Stomach (tissue), 8 donors: ENCODE measurements at regions not wholly inside any gene's neighbourhood (a gene's known extent, or its start where the extent isn't known, plus 50 kb on each side); places are given as distances from the start of the nearest gene placed in this dataset.

ENCODE experiments used
- DNase-seq, 2 donors: peaks; one replicate each; pipeline versions ENCODE4 v3.0.0 to v3.0.0-alpha.2; 2013 to 2019
- H3K27ac ChIP-seq, 5 donors: fragments of 200-600 bp in 4 of 5; sonication (generic) in 4 of 5; one replicate each; pipeline ENCODE4 v1.5.1; 2013 to 2019; ENCODE audit warnings: mild to moderate bottlenecking in 1 of 5, moderate library complexity in 1 of 5
- H3K27me3 ChIP-seq, 3 donors: fragments of 200-600 bp; sonication (generic); one replicate each; pipeline ENCODE4 v1.5.1; 2017 to 2019; ENCODE audit warnings: mixed run types in 1 of 3
- H3K36me3 ChIP-seq, 4 donors: fragments of 200-600 bp; sonication (generic); 1 replicate in 3 of 4; 2 replicates in 1 of 4; pipeline ENCODE4 v1.5.1; 2016 to 2019
- H3K4me1 ChIP-seq, 4 donors: fragments of 200-600 bp; sonication (generic); one replicate each; pipeline ENCODE4 v1.5.1; 2016 to 2019
- H3K4me3 ChIP-seq, 4 donors: fragments of 200-600 bp; sonication (generic) in 3 of 4; one replicate each; pipeline ENCODE4 v1.5.1; 2016 to 2019; ENCODE audit warnings: mild to moderate bottlenecking in 1 of 4
- H3K9me3 ChIP-seq, 4 donors: fragments of 200-600 bp; sonication (generic); one replicate each; pipeline ENCODE4 v1.5.1; 2016 to 2019
- CTCF ChIP-seq, 7 experiments: fragments of 450-650 bp in 4 of 7; fragments of 200-600 bp in 3 of 7; sonication (generic) in 3 of 7; IDR thresholded peaks; one replicate each; pipeline ENCODE4 v1.5.1; 2016 to 2019; ENCODE audit warnings: antibody characterized with exemption in 7 of 7, control low read depth in 2 of 7, mild to moderate bottlenecking in 1 of 7
- EP300 ChIP-seq: sonication (generic); formaldehyde crosslinking; IDR thresholded peaks from one replicate; pipeline ENCODE4 v1.6.1; 2017; ENCODE audit warnings: antibody characterized with exemption
- POLR2A ChIP-seq, 4 donors: fragments of 450-650 bp; IDR thresholded peaks; one replicate each; pipeline ENCODE4 v1.6.1; 2016; ENCODE audit warnings: antibody characterized with exemption in 4 of 4, control low read depth in 2 of 4, mild to moderate bottlenecking in 1 of 4, moderate library complexity in 1 of 4
- POLR2AphosphoS5 ChIP-seq, 3 donors: sonication (generic); formaldehyde crosslinking; IDR thresholded peaks; one replicate each; pipeline ENCODE4 v1.6.1; 2016; ENCODE audit warnings: antibody characterized with exemption in 3 of 3
- WGBS, 5 donors: extraction: QIAGEN DNeasy Blood & Tissue Kit in 3 of 5; methylation state at CpG; one replicate each; pipeline versions ENCODE4 v1.1.5 to v1.1.7; 2013 to 2018; 5-methylcytosine and 5-hydroxymethylcytosine counted together
- intact Hi-C: fragments of 100-400 bp; cut with DNase I; formaldehyde crosslinking; loops from one replicate; pipeline ENCODE4 v1.15.1; 2023; ENCODE audit warnings: low total_unique reads
- donor health status: healthy with polysubstance abuse.
- donor health status: Bipolar disorder and iron deficiency.
- donor health status: healthy.

GRCh38 chr12:61846765-61847164, 413.4 kb upstream of the USP15 start:
- Histone ChIP-seq H3K27ac (no peak overlapping the region), H3K4me3 (no peak overlapping the region), H3K27me3 (no peaks in the 10 kb centered on the region), H3K4me1 (no peaks in the 10 kb centered on the region), H3K9me3 (peaks cover 0 to 3% (median 0%) of the 10 kb centered on the region in 4 donors), H3K36me3 (no peaks in the 10 kb centered on the region)
- WGBS, 5 donors = 61 to 74% (median 65%) methylated on average over 5 of the region's 5 CpGs
- no peak for TF ChIP-seq POLR2AphosphoS5 (IDR thresholded peaks at IDR 0.05)
- no peak for TF ChIP-seq CTCF (IDR thresholded peaks at IDR 0.05)
- TF ChIP-seq POLR2A (IDR thresholded peaks at IDR 0.05) = no peak
- no peak for TF ChIP-seq EP300
- intact Hi-C loops = no loop called here
- no peak for DNase-seq

GRCh38 chr12:61848893-61849292, 411.3 kb upstream of the USP15 start:
- H3K4me3 ChIP-seq = no peak overlapping the region
- no peak overlapping the region for H3K27ac ChIP-seq
- TF ChIP-seq CTCF (IDR thresholded peaks at IDR 0.05) (no peak), EP300 (no peak), POLR2A (IDR thresholded peaks at IDR 0.05) (no peak), POLR2AphosphoS5 (IDR thresholded peaks at IDR 0.05) (no peak)
- H3K36me3 ChIP-seq = no peaks in the 10 kb centered on the region
- H3K27me3 ChIP-seq = no peaks in the 10 kb centered on the region
- no peaks in the 10 kb centered on the region for H3K9me3 ChIP-seq
- no peaks in the 10 kb centered on the region for H3K4me1 ChIP-seq
- WGBS, 5 donors = 77 to 83% (median 83%) methylated on average over 7 of the region's 7 CpGs
- intact Hi-C loops = no loop called here
- no peak for DNase-seq

GRCh38 chr12:61853945-61854344, 406.3 kb upstream of the USP15 start:
- no peak for TF ChIP-seq POLR2A (IDR thresholded peaks at IDR 0.05)
- H3K4me3 ChIP-seq = no peak overlapping the region
- H3K27ac ChIP-seq = no peak overlapping the region
- no peaks in the 10 kb centered on the region for H3K36me3 ChIP-seq
- no peaks in the 10 kb centered on the region for H3K4me1 ChIP-seq
- peaks cover 0 to 3% (median 0%) of the 10 kb centered on the region in 4 donors for H3K9me3 ChIP-seq
- DNase-seq = no peak
- H3K27me3 ChIP-seq = no peaks in the 10 kb centered on the region
- intact Hi-C loops = no loop called here

GRCh38 chr12:61854902-61855301, 405.3 kb upstream of the USP15 start:
- H3K4me3 ChIP-seq = no peak overlapping the region
- intact Hi-C loops = no loop called here
- H3K9me3 ChIP-seq = peaks cover 0 to 3% (median 0%) of the 10 kb centered on the region in 4 donors
- no peak for DNase-seq
- H3K27me3 ChIP-seq = no peaks in the 10 kb centered on the region
- H3K4me1 ChIP-seq = no peaks in the 10 kb centered on the region
- no peaks in the 10 kb centered on the region for H3K36me3 ChIP-seq
- no peak overlapping the region for H3K27ac ChIP-seq
- TF ChIP-seq EP300 = no peak
- TF ChIP-seq CTCF (IDR thresholded peaks at IDR 0.05) = no peak
- no peak for TF ChIP-seq POLR2AphosphoS5 (IDR thresholded peaks at IDR 0.05)
- no peak for TF ChIP-seq POLR2A (IDR thresholded peaks at IDR 0.05)

GRCh38 chr12:61857968-61858367, 402.2 kb upstream of the USP15 start:
- Histone ChIP-seq H3K27me3 (no peaks in the 10 kb centered on the region), H3K9me3 (peaks cover 0 to 3% (median 0%) of the 10 kb centered on the region in 4 donors), H3K4me1 (no peaks in the 10 kb centered on the region), H3K27ac (no peak overlapping the region), H3K36me3 (no peaks in the 10 kb centered on the region), H3K4me3 (no peak overlapping the region)
- 64 to 70% (median 67%) methylated on average over 2 of the region's 2 CpGs for WGBS, 5 donors
- intact Hi-C loops = no loop called here
- DNase-seq = no peak
- TF ChIP-seq CTCF (IDR thresholded peaks at IDR 0.05) (no peak), EP300 (no peak), POLR2A (IDR thresholded peaks at IDR 0.05) (no peak), POLR2AphosphoS5 (IDR thresholded peaks at IDR 0.05) (no peak)
